AG09309 (cell line): ENCODE measurements at regions not wholly inside any gene's neighbourhood (a gene's known extent, or its start where the extent isn't known, plus 50 kb on each side); places are given as distances from the start of the nearest gene placed in this dataset.

ENCODE experiments used
- DNase-seq: peaks from one replicate; pipeline ENCODE4 v3.0.0-alpha.2; 2010; ENCODE audit warnings: low read depth
- H3K4me3 ChIP-seq: 2 replicates; pipeline ENCODE4 v1.5.1; 2011; ENCODE audit warnings: mild to moderate bottlenecking, low read depth, low read length, moderate library complexity; ENCODE audit not compliant: control insufficient read depth
- TF ChIP-seq, protein P1 (sequence below): IDR thresholded peaks from 2 replicates; pipeline ENCODE4 v1.5.1; 2011; ENCODE audit warnings: mild to moderate bottlenecking, low read depth, low read length, inconsistent platforms; ENCODE audit not compliant: insufficient read depth, control insufficient read depth; ENCODE audit errors: missing control alignments

- no peak overlapping the region for H3K4me3 ChIP-seq
- TF ChIP-seq, protein P1, sequence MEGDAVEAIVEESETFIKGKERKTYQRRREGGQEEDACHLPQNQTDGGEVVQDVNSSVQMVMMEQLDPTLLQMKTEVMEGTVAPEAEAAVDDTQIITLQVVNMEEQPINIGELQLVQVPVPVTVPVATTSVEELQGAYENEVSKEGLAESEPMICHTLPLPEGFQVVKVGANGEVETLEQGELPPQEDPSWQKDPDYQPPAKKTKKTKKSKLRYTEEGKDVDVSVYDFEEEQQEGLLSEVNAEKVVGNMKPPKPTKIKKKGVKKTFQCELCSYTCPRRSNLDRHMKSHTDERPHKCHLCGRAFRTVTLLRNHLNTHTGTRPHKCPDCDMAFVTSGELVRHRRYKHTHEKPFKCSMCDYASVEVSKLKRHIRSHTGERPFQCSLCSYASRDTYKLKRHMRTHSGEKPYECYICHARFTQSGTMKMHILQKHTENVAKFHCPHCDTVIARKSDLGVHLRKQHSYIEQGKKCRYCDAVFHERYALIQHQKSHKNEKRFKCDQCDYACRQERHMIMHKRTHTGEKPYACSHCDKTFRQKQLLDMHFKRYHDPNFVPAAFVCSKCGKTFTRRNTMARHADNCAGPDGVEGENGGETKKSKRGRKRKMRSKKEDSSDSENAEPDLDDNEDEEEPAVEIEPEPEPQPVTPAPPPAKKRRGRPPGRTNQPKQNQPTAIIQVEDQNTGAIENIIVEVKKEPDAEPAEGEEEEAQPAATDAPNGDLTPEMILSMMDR, result no peak
- no peak for DNase-seq
Measured at GRCh38 chr1:199809311-199809710, 218.2 kb upstream of the NR5A2 start.

DNA sequence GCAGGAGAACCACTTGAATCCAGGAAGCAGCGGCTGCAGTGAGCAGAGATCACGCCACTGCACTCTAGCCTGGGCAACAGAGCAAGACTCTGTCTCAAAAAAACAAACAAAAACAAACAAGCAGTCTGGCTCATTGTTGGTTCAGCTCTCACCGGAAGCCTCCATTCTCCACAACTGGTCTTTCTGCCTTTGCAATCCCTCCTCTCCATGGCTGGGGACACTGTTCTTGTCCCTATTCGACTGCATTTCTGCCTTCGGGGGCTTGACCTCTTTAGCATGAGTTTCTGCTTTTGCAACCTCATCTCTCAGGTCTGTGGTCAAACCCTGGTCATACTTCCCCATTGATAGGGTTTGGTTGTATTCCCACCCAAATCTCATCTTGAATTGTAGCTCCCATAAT is 216.3 kb upstream of the NR5A2 start:
- H3K4me3 ChIP-seq, result no peak overlapping the region
- DNase-seq, result no peak

DNA sequence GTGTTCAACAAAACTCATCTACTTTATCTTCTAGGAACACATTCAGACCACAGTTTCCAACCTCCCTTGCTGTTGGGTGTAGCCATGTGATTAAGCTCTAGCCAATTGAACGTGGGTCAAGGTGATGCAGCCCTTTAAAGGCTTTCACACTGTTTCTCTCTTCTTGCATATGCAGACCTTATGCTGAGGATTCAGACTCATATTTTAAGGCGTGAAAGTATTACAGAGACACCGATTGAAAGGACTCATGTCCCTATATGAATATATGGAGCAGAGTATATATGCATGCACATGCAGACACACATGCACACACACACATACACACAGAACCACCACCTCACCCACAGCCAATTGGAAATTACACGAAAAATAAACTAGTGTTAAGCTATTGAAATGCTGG is 214.3 kb upstream of the NR5A2 start:
- DNase-seq, result no peak
- no peak overlapping the region for H3K4me3 ChIP-seq
- TF ChIP-seq, protein P1, result no peak

More for the DNA sequence above, 216.3 kb upstream of the NR5A2 start:
- TF ChIP-seq, protein P1, result no peak

DNA sequence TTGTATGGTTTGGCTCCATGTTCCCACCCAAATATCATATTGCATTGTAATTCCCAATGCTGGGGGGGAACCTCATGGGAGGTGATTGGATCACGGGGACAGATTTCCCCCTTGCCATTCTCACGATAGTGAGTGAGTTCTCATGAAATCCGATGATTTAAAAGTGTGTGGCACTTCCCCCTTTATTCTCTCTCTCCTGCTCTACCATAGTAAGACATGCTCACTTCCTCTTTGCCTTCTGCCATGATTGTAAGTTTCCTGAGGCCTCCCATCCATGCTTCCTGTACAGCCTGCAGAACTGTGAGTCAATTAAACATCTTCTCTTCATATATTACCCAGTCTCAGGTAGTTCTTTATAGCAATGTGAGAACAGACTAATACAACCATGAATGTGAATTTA is 211.6 kb upstream of the NR5A2 start:
- no peak overlapping the region for H3K4me3 ChIP-seq
- DNase-seq, result no peak
- TF ChIP-seq, protein P1, result no peak

GRCh38 chr1:199817266-199817665 is 210.2 kb upstream of the NR5A2 start:
- DNase-seq, result no peak
- no peak overlapping the region for H3K4me3 ChIP-seq
- TF ChIP-seq, protein P1, result no peak

DNA sequence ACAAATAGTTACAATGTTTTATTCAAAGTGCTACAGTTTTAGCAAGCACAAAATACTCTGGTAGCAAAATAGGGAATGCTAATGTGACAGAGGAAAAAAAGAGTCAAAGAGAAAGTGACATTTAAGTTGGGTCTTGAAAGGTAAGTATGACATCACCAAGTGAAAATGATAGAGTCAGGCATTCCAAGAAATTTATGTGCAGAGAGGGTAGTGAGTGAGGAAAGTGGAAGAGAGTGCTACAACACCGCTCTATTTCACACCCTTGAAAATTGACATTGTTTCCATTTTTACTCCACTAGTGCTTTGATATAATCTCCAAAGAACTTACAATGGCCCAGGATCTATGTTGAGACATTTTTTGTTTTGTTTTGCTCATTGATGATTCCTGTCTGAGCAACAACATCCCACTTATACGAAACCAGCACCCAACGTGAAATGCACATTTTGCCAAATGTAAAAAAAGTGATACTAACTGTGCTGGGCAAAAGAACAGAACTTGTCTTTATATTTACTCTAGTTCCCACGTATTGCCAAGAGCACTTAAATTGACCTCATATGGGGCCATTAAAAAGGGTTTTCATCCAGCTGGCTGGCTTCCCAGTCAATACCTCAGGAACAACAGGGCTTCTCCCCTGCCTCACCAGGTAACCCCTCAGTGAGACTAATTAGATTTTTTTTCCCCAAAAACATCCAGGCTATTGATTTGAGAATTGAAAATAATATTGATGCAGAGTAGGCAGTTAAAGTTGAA is 206.3 kb upstream of the NR5A2 start:
- DNase-seq, result no peak
- TF ChIP-seq, protein P1, result no peak
- no peak overlapping the region for H3K4me3 ChIP-seq
